Heart left ventricle (tissue), 13 donors: ENCODE measurements at regions not wholly inside any gene's neighbourhood (a gene's known extent, or its start where the extent isn't known, plus 50 kb on each side); places are given as distances from the start of the nearest gene placed in this dataset.

Source experiments
- CTCF ChIP-seq, 12 donors: fragments of 200-600 bp; sonication (generic) in 4 of 12; IDR thresholded peaks; one replicate each; pipeline versions ENCODE4 v1.5.0 to v1.8.0; 2018 to 2022; ENCODE audit warnings: antibody characterized with exemption in 12 of 12, mild to moderate bottlenecking in 5 of 12
- POLR2A ChIP-seq, 2 donors: fragments of 450-650 bp; IDR thresholded peaks; one replicate each; pipeline ENCODE4 v1.6.1; 2017; ENCODE audit warnings: antibody characterized with exemption in 2 of 2, mild to moderate bottlenecking in 2 of 2, moderate library complexity in 2 of 2
- donor health status: ischemic (EF 13 %, LVEDD 7.1; RV severe dilation, severe dysfunction).
- donor health status: DM: no; HTN: yes; CAD: no.
- donor health status: DM: no; HTN: no; CAD: no.
- donor health status: ischemic (EF 25% LVEDD 6.9; RV normal size, moderate dysfunction).
- donor health status: ischemic (EF 25% LVEDD 5.7; RV mildly dilated, moderate dysfunction).
- donor health status: ischemic (EF 35%, LVEDD 5.7; RV mildly dilated, moderate dysfunction).
- donor health status: nonischemic (EF 11% LVEDD 7.7; RV severe dilation, severe dysfunction).
- donor health status: DM: yes; HTN: yes; CAD: no.
- donor health status: PGD.
- donor health status: ischemic (EF 29% LVEDD 5.4; RV normal size, mild dysfunction).
- donor health status: nonischemic (EF 23%, LVEDD 6.1; RV moderate dilation, normal function).

- no peak for TF ChIP-seq CTCF (IDR thresholded peaks at IDR 0.05)
- TF ChIP-seq POLR2A (IDR thresholded peaks at IDR 0.05) = no peak
Observed at GRCh38 chr7:35463176-35463700, 209.3 kb upstream of the TBX20 start.
